GM12872 (cell line): ENCODE measurements at regions not wholly inside any gene's neighbourhood (a gene's known extent, or its start where the extent isn't known, plus 50 kb on each side); places are given as distances from the start of the nearest gene placed in this dataset.

ENCODE experiments used
- TF ChIP-seq, protein P1 (sequence below): IDR thresholded peaks from 3 replicates; pipeline ENCODE4 v1.5.1; 2011; ENCODE audit warnings: low read depth, mild to moderate bottlenecking, low read length, moderate library complexity; ENCODE audit not compliant: insufficient read depth

DNA sequence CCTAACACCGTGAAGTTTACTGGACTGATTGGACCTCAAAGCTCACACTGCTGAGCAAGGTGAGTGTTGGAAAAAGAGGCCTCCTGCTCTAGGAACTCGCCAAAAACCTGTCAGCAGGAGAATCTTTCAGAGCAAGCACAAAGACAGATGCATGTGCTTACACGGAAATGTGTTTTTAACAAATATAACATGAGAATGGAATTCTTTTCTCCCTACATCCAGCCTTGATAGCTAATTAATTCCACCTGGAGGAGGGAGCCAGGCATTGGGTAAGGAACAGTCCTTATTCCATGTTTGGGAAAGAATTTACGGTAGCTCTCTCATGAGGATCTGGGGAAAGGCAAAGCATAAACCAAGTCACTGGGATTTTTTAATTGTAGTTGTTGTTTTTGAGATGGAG, 98.8 kb downstream of the KLF4 start:
- TF ChIP-seq, protein P1, sequence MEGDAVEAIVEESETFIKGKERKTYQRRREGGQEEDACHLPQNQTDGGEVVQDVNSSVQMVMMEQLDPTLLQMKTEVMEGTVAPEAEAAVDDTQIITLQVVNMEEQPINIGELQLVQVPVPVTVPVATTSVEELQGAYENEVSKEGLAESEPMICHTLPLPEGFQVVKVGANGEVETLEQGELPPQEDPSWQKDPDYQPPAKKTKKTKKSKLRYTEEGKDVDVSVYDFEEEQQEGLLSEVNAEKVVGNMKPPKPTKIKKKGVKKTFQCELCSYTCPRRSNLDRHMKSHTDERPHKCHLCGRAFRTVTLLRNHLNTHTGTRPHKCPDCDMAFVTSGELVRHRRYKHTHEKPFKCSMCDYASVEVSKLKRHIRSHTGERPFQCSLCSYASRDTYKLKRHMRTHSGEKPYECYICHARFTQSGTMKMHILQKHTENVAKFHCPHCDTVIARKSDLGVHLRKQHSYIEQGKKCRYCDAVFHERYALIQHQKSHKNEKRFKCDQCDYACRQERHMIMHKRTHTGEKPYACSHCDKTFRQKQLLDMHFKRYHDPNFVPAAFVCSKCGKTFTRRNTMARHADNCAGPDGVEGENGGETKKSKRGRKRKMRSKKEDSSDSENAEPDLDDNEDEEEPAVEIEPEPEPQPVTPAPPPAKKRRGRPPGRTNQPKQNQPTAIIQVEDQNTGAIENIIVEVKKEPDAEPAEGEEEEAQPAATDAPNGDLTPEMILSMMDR: no peak

DNA sequence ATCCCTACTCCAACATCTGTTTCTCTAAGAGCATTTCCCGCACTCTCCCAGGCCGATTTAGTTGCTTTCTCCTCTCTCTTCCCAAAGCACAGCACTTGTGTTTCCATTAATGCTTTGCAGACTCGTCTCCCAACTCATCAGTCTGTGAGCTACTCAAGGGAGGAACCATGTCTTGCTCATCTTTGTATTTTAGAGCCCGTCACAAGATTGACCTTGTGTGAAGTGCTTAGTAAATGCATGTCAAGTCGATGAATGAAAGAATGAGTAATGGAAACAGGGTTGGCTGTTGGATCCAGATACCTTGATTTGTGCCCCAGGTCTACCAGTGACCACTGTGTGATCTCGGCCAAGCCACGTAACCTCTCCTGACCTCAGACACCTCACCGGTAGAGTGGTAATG, 99.3 kb downstream of the KLF4 start:
- TF ChIP-seq, protein P1: no peak

DNA sequence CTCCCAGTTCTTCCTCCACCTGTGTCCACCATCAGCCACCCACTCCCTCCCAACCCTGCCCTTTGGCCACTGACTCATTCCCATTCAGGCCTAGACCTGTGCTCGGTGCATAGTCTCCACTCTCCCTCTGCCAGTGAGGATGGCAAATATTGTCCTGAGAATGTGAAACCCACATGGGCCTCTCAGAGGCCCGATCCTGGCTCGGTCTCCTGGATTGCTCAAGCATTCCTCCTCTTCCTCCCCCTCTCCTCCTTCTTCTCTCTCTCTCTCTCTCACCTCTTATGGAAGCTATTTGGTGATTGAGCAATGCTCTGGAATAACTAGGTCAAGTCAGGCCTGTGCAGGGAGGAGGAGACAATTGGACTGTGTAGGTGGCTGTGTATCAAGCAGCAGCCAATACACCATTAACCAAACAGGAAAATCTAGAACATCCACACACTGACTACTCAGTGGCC, 99.9 kb downstream of the KLF4 start:
- TF ChIP-seq, protein P1: no peak

DNA sequence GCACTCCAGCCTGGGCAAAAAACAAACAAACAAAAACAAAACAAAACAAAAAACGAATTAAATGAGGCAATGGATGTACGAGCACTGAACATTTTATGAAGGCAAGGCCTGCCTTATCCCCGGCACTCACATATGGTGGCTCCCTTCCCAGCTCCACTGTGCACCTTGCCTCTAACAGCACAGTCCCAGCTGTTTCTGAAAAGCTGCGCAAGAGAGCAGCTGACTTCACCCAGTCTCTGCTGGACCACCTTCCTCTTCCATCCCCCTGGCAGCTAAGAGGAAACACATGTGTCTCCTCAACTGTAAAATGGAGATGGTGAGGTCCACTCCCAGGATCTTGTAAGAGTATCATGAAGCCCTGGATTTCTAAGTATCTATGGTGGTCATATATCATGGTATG, 100.7 kb downstream of the KLF4 start:
- TF ChIP-seq, protein P1: no peak

DNA sequence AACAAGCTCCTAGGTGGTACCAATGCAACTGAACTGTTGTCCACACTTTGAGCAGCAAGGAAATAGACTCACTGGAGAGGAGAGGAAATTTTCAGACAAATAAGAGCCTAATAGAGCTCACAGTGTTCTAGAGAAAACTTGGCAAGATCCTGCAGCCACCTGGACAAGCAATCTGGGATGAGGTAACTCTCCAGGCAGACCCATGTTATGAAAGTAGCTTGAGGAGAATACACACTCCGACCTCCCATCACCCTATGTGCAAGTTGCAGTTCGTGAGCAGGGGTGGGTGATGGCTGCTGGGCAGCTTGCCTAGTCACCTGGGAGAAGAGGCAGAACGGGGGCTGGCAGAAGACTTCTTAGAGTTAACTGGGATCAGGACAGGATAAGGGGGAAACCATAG, 102.2 kb downstream of the KLF4 start:
- TF ChIP-seq, protein P1: no peak

DNA sequence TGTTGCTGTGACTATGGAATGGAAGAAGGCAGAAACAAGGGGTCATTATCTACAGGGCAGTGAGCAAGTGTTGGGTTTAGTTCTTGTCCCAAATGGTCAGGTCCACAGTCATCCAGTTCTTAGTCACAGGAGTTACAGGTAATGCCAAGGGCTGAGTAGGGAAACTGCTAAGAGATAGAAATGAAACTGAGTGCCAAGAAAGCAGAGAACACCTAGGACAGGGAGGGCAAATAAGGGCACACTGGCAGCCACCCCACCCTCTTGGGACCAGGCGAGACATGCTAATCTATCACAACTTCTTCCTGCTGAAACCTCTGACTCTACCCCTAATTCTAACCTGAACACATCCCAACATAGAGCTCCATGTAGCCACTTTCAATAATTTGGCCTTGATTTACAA, 103.2 kb downstream of the KLF4 start:
- TF ChIP-seq, protein P1: no peak
